ENCODE measurements at regions not wholly inside any gene's neighbourhood (a gene's known extent, or its start where the extent isn't known, plus 50 kb on each side); places are given as distances from the start of the nearest gene placed in this dataset.
"Not testable (repeated sequence)": the region's sequence is repeated elsewhere in the genome, so short reads cannot be mapped to it uniquely, and the experiment has no call there.

DNA sequence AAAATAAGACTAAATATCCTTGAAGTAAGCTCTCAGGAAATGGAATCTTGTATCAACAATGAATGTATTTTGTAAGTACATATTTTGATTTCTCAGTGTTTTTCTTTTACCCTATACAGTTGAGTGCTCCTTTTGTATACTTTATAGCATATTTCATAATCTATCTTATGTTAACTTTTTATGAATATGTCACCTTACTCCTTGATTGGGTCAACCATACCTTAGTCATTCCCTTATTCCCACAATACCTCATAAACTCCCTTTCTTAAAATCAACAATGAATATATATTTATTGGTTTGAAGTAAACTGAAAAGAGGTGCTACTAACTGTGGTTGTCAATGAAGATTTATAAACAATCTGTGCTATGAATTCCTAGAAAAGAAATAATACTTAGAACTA is 686.2 kb downstream of the METTL15 start:
- ATAC-seq (ENCODE audit: low FRiP score) (no peak), DNase-seq (ENCODE audit: low spot score) (no peak)
- TF ChIP-seq, protein P1, sequence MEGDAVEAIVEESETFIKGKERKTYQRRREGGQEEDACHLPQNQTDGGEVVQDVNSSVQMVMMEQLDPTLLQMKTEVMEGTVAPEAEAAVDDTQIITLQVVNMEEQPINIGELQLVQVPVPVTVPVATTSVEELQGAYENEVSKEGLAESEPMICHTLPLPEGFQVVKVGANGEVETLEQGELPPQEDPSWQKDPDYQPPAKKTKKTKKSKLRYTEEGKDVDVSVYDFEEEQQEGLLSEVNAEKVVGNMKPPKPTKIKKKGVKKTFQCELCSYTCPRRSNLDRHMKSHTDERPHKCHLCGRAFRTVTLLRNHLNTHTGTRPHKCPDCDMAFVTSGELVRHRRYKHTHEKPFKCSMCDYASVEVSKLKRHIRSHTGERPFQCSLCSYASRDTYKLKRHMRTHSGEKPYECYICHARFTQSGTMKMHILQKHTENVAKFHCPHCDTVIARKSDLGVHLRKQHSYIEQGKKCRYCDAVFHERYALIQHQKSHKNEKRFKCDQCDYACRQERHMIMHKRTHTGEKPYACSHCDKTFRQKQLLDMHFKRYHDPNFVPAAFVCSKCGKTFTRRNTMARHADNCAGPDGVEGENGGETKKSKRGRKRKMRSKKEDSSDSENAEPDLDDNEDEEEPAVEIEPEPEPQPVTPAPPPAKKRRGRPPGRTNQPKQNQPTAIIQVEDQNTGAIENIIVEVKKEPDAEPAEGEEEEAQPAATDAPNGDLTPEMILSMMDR (IDR thresholded peaks at IDR 0.05): no peak

DNA sequence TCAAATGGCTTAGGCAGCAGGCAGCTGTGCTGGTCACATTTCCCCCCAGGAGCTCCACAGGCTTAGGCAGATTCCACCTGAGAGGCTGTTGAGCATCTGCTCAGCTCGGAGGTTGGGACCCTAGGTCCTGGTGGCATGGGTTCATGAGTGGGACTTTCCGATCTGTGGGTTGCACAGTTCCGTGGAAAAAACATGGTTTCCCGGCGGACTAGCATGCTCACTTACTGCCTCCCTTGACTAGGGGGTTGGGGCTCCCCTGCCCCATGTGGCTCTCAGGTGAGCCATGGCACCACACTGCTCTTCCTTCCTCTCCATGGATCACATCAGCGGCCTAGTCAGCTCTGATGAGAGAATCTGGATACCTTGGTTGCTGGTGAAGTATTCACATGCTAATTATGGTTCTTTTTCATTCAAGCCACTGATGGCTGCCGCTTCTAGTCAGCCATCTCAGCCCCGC is 685.1 kb downstream of the METTL15 start:
- ATAC-seq (ENCODE audit: low FRiP score) (no peak), DNase-seq (ENCODE audit: low spot score) (no peak)
- TF ChIP-seq, protein P1 (IDR thresholded peaks at IDR 0.05): no peak

DNA sequence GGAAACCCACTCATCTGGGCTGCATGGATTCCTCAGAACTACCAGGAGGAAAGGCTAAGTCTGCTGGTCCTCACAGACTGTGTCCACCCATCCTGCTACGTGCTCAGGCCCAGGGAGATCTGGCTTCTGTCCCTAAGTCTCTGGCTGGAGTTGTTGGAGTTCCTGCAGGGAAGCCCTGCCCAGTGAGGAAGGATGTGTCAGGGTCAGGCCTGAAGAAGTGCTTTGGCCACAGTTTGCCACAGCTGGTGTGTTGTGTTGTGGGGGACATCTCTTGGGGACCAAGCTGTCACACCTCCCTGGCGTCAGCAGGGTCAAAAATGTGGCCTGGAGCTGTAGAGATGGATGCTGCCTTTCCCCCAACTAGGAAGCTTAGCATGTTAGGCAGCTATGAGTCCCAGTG is 684.7 kb downstream of the METTL15 start:
- ATAC-seq (ENCODE audit: low FRiP score): no peak
- TF ChIP-seq, protein P1 (IDR thresholded peaks at IDR 0.05): no peak
- no peak for DNase-seq (ENCODE audit: low spot score)

DNA sequence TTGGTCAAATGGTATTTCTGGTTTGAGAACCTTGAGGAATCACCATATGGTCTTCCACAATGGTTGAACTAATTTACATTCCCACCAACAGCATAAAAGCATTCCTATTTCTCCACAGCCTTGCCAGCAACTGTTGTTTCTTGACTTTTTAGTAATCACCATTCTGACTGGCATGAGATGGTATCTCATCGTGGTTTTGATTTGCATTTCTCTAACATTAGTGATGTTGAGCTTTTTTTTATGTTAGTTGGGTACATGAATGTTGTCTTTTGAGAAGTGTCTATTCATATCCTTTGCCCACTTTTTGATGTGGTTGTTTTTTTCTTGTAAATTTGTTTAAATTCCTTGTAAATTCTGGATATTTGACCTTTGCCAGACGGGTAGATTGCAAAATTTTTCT is 679.7 kb downstream of the METTL15 start:
- DNase-seq (ENCODE audit: low spot score); ATAC-seq (ENCODE audit: low FRiP score): not testable (repeated sequence)

DNA sequence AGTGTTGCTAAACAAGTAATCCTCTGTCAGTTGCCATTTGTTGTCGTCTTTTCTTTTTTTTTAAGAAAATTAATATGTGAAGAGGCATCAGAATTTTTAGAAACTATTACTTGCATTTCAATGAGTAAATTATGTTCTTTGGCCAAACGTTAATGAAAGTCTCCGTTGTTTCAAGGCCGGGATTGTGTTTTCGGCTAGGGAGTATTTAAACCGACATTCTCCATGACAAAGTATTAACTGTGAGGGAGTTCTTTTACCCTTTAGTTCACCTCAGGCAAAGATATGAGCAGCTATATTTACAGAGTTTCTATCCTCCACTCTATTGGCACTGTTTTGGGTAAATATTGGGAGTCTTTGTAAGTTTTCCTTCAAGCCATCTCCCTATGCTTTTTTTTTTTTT is 668.9 kb downstream of the METTL15 start:
- no peak for DNase-seq (ENCODE audit: low spot score)
- no peak for ATAC-seq (ENCODE audit: low FRiP score)
- TF ChIP-seq, protein P1 (IDR thresholded peaks at IDR 0.05): no peak

DNA sequence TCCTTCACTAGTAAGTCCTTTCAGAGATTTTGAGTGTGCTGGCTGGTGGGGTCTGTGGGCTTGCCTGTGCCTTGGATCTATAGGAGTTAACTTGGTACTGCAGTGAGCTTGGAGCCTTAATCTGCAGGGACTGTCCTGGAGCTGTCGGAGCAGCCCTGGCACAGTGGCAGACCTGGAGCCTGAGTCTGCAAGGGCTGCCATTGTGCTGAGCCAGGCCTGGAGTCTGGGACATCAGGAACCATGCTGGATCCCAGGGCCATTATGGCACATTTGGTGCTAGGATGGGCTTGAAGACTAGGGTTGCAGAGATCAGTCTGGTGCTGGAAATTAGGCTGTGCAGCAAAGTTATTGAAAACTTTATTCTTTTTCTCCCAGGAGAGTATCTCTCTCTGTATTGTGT is 665.4 kb downstream of the METTL15 start:
- TF ChIP-seq, protein P1 (IDR thresholded peaks at IDR 0.05): no peak
- DNase-seq (ENCODE audit: low spot score) (no peak), ATAC-seq (ENCODE audit: low FRiP score) (no peak)

DNA sequence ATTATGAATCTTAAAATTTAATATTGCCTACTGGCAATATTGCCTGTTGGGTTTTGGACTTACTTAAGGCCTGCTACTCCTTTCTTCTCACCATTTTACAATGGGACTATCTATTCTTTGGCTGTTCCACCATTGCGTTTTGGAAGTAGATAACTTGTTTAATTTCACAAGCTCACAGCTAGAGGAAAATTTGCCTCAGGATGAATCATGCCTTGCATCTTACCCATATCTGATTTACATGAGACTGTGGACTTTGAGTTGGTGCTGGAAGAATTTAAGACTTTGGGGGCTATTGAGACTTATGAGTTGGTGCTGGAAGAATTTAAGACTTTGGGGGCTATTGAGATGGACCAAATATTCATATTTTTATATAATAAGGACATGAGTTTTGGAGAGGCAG is 662.6 kb downstream of the METTL15 start:
- DNase-seq (ENCODE audit: low spot score): no peak
- TF ChIP-seq, protein P1 (IDR thresholded peaks at IDR 0.05): no peak
- ATAC-seq (ENCODE audit: low FRiP score): no peak

DNA sequence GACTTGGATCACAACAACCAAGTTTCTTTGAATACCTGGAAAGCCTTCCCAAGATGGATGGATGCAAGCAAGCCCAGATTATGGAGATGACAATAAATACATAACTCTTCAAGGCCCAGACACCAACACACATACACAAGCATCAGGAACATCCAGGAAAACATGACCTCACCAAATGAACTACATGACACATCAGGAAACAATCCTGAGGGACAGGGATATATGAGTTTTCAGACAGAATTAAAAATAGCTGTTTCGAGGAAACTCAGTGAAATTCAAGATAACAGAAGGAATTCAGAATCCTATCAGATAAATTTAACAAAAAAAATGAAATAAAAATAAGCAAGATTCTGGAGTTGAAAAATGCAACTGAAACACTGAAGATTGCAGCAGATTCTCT is 659.4 kb downstream of the METTL15 start:
- DNase-seq (ENCODE audit: low spot score) (no peak), ATAC-seq (ENCODE audit: low FRiP score) (no peak)
- TF ChIP-seq, protein P1 (IDR thresholded peaks at IDR 0.05): no peak

Data from omental fat pad (tissue), 3 donors.